22Rv1 (cell line): ENCODE measurements at regions not wholly inside any gene's neighbourhood (a gene's known extent, or its start where the extent isn't known, plus 50 kb on each side); places are given as distances from the start of the nearest gene placed in this dataset.

Source experiments
- ZFX ChIP-seq: fragments of 450-650 bp; IDR thresholded peaks from 2 replicates; pipeline ENCODE4 v1.6.1; 2017; ENCODE audit warnings: antibody characterized with exemption, borderline replicate concordance
- TF ChIP-seq, protein P1 (sequence below): fragments of 450-650 bp; IDR thresholded peaks from 2 replicates; pipeline ENCODE4 v1.5.1; 2017; ENCODE audit warnings: mild to moderate bottlenecking

DNA sequence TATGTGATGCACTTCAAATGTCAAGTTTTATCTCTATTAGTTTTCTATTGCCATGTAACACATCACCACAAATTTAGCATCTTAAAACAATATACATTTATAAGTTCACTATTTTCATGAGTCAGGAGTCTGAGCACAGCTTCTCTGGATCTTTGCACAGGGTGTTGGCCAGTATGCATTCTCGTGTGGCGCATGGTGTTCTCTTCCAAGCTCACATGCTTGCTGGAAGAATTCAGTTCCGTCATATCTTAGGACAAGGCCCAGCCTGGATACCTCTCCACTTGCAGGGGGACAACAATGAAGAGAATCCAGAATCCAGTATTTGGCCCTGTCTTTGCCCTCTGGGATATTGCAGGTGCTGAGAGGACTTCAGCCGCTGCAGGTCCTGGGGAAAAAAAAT lies 51.0 kb upstream of the ECI2 start:
- TF ChIP-seq, protein P1, sequence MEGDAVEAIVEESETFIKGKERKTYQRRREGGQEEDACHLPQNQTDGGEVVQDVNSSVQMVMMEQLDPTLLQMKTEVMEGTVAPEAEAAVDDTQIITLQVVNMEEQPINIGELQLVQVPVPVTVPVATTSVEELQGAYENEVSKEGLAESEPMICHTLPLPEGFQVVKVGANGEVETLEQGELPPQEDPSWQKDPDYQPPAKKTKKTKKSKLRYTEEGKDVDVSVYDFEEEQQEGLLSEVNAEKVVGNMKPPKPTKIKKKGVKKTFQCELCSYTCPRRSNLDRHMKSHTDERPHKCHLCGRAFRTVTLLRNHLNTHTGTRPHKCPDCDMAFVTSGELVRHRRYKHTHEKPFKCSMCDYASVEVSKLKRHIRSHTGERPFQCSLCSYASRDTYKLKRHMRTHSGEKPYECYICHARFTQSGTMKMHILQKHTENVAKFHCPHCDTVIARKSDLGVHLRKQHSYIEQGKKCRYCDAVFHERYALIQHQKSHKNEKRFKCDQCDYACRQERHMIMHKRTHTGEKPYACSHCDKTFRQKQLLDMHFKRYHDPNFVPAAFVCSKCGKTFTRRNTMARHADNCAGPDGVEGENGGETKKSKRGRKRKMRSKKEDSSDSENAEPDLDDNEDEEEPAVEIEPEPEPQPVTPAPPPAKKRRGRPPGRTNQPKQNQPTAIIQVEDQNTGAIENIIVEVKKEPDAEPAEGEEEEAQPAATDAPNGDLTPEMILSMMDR: no peak
- TF ChIP-seq ZFX: no peak
